Activated CD4-positive, alpha-beta T cell treated with anti-CD3 and anti-CD28 coated beads for 24 hours (primary cell): ENCODE measurements at regions not wholly inside any gene's neighbourhood (a gene's known extent, or its start where the extent isn't known, plus 50 kb on each side); places are given as distances from the start of the nearest gene placed in this dataset.

Experiments
- DNase-seq, 2 donors: peaks; one replicate each; pipeline ENCODE4 v3.0.0-alpha.2; 2020; ENCODE audit warnings: low read depth in 2 of 2

DNA sequence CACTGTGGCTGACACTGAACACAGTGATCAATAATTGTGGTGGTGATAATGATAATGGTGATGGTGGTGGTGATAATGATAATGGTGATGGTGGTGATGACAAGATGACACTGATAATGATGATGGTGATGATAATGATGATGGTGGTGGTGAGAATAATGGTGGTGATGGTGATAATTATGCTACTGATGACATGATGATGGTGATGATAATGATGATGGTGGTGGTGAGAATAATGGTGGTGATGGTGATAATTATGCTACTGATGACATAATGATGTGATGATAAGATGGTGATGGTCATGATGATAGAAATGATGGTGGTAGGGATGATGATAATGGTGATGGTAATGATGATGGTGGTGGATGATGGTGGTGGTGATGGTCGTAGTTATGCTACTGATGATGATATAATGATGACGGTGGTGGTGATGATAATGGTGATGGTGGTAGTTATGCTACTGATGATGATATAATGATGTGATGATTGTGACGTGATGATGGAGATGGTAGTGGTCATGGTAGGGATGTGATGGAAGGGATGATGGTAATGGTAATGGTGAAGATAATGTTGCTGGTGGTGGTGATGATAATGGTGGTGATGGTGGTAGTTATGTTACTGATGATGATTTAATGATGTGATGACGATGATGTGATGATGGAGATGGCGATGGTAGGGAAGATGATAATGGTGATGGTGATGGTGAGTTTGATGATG is 356.5 kb upstream of the CDH4 start:
- DNase-seq, result no peak

GRCh38 chr20:60897976-60898375 is 354.1 kb upstream of the CDH4 start:
- DNase-seq, result no peak

GRCh38 chr20:60899320-60899719 is 352.7 kb upstream of the CDH4 start:
- no peak for DNase-seq

GRCh38 chr20:60900618-60901017 is 351.4 kb upstream of the CDH4 start:
- DNase-seq, result no peak

DNA sequence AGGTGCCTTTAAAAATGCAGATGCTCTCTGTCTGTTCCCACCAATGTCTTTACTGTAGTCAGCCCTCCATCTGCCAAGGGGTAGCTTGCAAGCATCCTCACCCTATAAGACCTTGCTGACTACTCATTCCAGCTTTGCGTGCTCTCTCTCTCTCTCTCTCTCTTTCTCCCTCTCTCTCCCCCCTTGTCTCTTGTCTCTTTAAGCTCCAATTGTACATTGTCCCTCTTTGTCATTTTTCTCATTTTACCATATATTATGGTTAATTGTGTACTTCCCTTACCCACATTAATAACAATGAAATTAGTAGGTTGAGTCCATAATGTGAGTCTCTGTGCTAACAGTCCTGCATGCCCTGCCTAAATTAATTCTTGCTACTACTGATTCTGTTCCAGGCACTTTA is 350.2 kb upstream of the CDH4 start:
- no peak for DNase-seq

DNA sequence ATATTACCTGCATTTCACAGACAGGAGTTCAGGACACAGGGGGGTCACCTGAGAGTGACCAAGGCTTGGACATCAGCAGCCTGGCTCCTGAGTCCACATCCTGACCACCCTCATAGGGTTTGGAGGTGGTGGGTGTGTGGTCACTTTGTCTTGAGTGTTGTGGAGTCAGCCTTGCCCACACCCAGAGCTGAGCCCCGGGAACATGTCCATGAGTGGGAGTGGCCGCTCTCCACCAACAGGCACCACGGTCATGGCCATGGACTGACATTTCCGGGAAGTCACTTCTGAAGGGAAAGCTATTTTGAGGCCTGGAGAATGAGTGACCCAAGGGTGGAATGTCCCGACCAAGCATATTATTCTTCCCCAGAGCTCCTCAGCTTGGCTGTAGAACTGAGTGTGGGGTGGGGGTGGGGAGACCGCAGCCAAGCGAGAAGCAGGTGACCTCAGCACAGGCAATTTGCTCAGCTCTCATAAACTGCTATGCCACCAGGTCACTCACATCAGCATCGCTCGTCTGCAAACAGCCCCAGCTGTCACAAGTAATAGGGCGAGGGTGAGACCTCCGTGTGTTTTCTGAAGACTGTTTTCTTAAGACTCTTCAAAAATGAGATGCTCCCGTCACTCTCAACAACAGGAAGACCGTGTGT is 348.6 kb upstream of the CDH4 start:
- no peak for DNase-seq

GRCh38 chr20:60904730-60905129 is 347.3 kb upstream of the CDH4 start:
- no peak for DNase-seq

DNA sequence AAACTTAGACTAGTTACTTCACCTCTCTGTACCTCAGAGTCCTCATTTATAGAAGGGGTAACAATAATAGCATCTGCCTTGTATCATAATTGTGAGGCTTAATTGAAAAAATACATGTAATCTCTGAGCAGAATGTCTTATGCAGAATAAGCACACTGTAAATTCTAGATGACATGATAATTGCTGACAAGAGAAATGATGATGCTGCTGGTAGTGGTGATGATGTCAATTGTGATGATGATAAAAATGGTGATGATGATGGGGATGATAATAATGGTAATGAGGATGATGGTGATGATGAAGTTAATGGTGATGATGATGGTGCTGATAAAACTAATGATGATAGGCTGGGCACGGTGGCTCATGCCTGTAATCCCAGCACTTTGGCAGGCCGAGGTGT is 346.1 kb upstream of the CDH4 start:
- no peak for DNase-seq

- no peak for DNase-seq
These were observed 345.5 kb upstream of the CDH4 start for GRCh38 chr20:60906555-60906954.

DNA sequence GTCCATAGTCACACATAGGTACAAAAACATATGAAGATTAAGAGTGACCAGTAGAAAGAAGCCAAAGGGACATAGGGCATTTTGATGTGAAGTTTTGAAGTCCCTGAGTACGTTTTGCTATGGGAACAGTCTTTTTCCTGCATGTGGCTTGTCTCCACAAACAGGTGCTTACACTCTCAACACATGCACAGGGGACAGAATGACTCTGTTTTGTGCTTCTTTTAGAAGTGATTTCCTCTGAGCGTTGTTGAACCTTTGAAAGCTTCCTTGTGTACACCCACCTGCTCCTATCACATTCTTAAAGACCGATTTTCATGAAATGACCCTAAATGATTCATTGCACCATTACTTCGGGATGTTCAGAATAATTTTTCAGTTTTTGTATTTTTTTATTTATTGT is 338.8 kb upstream of the CDH4 start:
- DNase-seq, result no peak

GRCh38 chr20:60921022-60921622 is 330.9 kb upstream of the CDH4 start:
- DNase-seq, result peak in 1 of 2 donors; percentile 1

GRCh38 chr20:60926831-60927230 is 325.2 kb upstream of the CDH4 start:
- DNase-seq, result no peak

GRCh38 chr20:60928341-60928740 is 323.7 kb upstream of the CDH4 start:
- no peak for DNase-seq

- no peak for DNase-seq
These were observed 321.9 kb upstream of the CDH4 start for GRCh38 chr20:60930023-60930790.

DNA sequence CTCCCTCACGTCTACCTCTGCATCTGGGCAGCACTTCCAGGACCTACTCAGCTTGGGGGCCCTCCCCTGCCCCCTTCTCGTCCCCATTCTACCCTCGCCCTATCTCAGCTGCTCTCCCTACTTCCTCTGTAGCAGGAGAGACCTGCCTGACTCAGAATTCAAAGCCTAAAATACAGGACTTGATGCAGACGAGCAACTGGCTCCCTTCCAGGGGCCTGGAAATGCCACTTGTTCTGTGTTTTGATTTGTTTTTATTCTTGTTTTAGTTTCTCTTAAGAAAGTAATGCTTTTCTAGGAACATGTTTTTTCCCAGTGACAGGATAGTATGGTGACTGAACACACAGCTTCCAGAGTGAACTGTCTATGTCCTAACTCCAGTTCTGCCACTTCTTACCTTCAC is 320.4 kb upstream of the CDH4 start:
- no peak for DNase-seq

DNA sequence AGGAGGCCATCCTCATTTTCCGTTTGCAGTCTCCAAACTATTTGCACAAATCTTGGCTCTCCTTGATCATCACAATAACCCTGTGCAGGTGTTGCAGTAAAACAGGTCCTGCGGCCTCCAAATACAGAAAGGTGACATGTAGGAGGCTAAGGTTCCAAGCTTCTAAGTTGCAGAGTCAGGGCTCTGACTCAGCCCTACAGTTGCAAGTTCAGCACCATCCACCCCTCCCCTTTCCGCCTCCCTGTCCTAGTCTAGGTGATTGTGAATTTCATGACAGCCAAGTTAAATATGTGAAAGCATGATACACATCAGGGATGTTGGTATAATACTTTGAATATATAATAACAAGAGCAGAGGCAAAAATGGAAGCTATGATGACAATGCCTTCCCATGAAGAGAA is 317.3 kb upstream of the CDH4 start:
- no peak for DNase-seq

GRCh38 chr20:60935971-60936370 is 316.1 kb upstream of the CDH4 start:
- no peak for DNase-seq

GRCh38 chr20:60937585-60937984 is 314.5 kb upstream of the CDH4 start:
- no peak for DNase-seq

DNA sequence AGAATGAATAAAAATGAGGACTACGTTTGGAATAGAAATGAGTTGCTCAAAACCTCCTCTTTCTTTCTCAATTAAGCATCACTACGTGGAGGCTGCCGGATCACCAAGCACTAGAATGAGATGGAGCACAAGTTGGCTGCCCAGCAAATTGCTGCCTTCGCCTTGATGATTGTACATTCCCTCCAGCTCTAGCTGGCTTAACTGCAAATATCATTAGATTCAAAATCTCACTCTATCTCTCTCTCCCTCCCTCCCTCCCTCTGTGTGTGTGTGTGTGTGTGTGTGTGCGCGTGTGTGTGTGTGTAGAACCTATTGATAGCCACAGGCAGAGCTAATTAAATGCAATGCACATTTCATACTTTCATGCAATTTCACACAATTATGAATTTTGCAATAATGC is 310.7 kb upstream of the CDH4 start:
- DNase-seq, result no peak

GRCh38 chr20:60947819-60948218 is 304.2 kb upstream of the CDH4 start:
- DNase-seq, result no peak

DNA sequence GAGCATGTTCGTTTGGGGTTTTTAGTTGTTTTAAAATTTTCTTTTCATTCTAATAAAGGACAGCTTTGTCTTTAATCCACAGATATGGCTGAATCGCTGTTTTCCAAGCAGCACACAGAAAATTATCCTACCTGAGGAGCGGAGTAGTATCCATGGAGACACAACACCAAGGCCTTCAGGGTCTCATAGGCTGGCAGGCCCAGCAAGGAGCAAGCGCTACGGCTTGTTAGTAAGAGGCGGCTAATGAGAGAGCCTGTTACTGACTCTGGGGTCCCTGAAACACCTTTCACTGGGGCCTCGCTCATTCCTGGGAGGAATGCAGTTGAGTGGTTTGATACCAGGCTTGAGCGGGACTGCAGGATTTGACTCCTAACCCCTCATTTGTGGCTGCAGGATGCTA is 303.8 kb upstream of the CDH4 start:
- no peak for DNase-seq

- no peak for DNase-seq
These were observed 301.5 kb upstream of the CDH4 start for GRCh38 chr20:60950561-60950960.

GRCh38 chr20:60950974-60951373 is 301.1 kb upstream of the CDH4 start:
- no peak for DNase-seq
